Lung microvascular endothelial cell (primary cell): ENCODE measurements at regions not wholly inside any gene's neighbourhood (a gene's known extent, or its start where the extent isn't known, plus 50 kb on each side); places are given as distances from the start of the nearest gene placed in this dataset.
"Not testable (repeated sequence)": the region's sequence is repeated elsewhere in the genome, so short reads cannot be mapped to it uniquely, and the experiment has no call there.

Experiments used
- DNase-seq, 2 donors: peaks; one replicate each; pipeline versions ENCODE4 v3.0.0 to v3.0.0-alpha.2; 2010; ENCODE audit warnings: low read depth in 2 of 2

DNA sequence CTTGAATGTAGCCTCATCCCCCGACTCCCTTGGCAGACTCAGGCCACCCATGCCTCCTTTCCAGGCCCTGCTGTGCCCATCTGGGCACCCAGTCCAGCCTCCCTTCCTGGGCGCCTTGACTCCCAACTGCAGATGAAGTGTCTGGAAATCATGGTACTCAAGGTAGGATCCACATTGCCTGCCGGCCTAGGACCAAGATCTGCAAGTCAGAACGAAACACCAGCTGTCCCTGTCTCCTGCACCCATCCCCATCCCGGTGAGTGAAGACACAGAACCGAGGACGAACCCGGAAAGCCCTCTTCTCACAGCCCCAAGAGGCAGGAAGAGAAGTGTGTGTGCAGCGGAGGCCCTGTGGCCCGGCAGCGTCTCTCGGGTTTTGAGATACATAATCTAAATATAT lies 205.1 kb downstream of the EMX2 start:
- no peak for DNase-seq

DNA sequence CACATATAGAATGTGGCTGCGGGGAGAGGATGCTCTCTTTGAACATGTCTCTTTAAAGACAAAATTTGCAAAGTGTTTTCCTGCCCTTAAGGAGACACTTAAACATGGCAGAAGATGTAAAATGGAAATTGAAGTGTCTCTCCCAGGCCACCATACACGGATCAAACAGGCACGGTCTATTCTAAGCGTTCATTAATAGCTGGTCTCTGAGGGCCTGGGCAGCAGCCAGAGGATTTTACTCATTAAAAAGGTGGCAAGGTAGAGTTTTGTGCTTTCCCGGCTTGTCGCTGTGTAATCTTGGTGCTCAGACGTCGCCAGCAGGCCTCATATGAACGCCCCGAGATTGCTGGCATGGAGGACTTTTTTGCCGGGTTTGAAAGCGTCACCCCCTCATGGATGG lies 205.5 kb downstream of the EMX2 start:
- no peak for DNase-seq

DNA sequence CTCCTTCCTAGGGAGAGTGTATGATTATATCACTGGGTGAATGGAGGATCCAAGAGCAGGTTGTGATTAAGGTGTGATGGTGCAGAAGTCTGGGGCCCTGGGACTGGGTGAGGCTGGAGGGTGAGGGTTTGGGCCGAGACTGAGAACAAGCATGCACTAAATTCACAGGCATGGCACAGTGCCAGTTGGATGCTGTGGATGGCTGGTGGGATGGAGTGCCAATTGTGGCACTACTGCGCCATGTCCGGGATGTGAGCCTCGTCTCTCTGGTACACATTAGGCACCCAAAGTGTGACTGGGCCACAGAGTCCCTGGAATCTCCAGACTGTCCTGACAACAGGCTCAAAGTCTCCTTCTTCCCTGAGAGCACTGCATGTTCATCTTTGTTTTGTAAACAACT lies 208.1 kb downstream of the EMX2 start:
- DNase-seq, result no peak

DNA sequence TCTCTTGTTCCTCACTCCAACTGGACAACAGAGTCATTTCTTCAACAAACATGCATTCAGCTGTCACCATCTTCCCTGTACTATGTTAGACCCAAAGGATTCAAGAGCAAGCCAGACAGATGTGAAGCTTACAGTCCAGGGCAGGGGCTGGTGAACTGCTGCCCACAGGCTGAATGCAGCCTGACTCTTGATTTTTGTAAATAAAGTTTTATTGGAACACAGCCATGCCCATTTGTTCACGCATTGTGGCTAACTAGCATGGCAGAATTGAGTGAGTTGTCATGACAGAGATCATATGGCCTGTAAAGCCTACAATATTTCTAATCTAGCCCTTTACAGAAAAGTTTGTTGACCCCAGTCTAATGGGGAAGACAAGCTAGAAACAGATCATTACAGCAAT lies 208.7 kb downstream of the EMX2 start:
- DNase-seq, result no peak

DNA sequence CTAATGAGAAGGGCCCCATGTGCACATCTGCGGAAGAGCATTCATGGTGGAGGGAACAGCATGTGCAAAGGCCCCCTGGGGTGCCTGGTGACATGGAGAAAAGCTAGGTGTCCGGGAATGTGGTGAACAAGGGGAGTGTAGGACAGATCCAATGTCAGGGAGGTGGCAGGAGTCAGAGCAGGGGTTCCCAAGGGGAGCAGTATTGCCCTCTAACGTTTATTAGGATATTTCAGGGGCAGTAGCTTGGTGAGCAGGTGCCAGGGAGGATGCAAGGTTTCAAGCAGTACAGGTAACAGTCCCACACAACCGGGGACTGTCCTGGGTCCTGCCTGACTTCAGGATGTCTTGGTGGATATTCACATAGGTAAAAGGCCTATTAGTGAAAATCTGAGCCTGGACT lies 209.6 kb downstream of the EMX2 start:
- no peak for DNase-seq

DNA sequence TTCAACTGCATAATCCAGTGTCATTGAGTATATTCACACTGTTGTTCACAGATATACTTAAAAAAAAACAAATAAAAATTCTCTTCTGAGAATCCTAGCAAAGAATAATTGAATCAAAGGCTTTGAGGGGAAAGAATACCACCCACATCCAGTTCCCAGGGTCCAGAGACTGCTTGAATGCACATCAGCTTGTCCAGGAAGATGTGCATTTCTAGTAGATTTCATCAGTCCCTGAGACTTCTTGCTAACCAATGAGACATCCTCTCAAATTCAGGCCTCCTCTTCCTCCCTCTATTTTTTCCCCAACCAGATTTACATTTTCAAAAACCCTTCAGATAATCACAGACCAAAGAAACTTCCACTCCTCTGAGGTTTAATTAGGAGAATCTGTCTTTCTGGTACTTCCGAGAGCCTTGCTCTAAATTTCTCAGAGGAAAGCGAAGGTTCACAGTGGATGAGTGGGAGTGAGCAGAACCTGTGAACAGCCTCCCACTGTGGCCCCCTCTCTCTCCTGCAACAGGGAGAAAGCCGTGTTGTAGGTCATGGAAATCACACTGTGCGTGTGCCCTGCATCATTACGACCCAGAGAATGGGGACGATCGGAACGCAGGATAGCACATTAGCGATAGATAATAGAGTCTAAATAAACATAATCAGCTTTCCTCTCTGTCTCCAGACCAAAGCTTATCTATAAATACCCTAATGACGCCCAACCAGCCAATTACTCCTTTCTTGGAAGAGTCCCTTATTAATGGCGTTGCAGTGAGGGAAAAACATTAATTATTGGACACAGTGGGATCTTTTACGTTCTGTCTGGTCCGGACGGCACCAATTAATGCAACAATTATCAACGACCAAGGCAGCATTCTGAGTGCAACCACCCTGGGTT lies 212.5 kb downstream of the EMX2 start:
- no peak for DNase-seq

DNA sequence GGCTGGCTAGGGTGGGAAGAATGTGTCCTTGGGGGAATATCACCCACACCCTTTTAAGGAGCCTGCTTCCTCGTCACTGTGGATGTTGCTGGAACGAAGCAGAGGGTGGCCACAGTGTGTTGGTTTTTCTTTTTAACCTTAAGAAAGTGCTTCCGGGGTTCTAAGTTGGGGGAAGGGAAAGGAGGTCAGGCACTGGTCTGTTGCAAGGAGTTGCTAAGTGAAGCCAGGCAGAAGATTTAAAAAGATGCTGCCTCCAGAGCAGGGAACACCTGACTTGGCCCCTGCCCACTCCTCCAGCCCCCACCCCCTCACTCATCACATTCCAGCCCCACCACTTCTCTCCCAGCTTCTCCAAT lies 213.1 kb downstream of the EMX2 start:
- no peak for DNase-seq

DNA sequence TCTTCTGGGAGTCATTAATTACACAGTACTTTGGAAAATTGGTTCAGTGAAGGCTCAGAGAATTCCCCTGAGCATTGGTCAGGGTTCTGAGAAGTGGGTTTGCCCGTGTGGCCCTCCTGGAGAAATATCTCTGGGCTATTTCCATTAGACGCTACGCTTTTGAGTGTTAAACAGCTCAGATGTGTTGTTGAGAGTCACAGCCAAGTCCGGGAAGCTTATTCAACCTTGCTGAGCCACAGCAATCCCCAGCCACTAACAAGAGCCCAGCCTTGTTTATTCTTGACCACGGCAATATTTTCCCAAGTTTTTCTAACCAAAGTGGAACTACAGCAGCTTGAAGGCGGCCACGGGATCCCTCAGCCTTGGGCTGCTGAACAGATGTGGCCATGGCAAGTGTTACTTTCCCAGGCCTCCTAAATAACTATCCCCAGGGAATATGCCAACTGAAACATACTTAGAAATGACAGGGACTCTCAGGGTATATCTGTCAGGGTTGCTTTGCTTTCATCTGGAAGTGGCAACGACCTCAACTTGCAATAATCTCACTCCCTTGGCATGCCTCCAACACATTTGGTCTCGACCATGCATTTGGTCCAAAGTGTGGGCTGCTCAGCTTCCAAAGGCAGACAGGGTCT lies 214.7 kb downstream of the EMX2 start:
- DNase-seq, result no peak

DNA sequence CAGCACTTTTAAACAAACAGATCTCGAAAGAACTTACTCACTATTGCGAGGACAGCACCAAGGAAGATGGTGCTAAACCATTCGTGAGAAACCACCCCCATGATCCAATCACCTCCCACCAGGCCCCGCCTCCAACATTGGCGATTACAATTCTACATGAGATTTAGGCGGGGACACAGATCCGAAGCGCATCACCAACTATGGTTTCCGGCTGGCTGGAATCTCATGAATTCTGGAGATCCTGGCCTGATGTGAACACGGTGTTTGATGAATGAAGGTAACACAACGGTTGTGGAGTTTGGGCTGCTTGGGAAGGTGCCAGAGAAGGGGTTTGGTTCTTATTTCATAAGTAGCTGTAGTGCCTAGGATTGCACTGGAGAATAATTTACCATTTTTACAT lies 216.7 kb downstream of the EMX2 start:
- DNase-seq, result no peak

DNA sequence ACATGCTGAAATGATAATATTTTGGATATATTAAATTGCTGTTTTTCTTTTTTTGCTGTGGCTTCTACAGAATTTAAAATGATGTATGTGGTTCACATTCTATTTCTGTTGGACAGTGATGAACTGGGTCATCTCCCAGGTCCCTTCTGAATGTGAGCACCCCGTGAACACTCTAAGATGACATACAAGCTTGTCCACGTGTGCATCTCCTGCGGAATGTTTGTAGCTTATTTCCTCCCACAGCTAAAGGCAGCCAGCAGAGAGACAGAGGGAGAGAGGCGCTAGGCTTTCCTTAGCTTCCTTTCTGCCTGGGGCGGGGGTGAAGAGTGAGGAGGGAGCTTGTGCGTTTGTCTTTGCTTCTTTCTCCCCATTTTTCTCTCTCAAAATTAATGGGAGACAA lies 219.1 kb downstream of the EMX2 start:
- no peak for DNase-seq

DNA sequence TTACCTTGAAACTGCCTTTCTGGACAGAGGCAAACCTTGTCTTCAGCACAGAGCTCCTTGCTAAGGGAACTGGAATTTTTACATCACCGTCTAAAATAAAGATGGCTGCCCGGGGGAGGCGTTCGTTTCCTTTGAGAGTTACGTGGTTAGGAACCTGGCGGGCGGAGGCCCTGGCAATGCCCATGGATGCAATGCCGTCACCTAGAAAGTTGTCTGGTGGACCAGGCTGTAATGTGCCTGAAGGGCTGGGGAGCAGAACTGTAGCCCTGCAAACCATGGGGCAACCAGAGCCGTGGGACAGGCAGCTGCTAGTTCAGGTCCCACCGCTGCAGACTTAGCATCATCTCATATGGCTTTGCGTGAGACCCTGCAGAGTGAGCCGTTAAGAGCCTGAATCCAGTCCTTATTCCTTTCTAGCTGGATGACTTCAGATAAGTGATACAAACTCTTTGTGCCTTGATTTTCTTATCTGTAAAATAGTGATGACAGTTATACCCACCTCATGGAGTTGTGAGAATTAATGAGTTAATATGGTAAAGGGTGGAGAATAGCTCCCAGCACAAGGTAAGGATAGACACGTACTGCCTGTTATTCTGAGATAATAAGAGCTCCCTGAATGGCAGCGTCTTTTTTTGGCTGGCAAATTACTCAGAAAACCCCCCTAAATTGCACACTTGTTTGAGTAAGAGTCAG lies 219.7 kb downstream of the EMX2 start:
- no peak for DNase-seq

DNA sequence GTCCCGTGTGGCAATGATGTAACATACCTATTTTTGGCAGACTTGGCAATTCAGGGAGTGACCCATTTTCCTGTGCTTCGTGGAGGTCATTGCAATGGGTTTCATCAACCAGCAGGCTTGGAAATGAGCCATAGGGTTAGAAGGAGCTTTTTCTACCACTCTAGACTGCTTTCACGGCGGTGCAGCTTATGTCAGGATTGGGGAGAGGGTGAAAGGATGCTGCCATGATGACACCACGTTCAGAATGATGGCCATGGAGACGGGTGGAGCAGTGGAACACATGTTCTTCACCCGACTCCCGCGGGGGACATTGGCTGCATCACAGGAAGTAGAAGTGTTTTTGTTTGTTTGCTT lies 220.2 kb downstream of the EMX2 start:
- peak in 1 of 2 donors; percentile 6 for DNase-seq

DNA sequence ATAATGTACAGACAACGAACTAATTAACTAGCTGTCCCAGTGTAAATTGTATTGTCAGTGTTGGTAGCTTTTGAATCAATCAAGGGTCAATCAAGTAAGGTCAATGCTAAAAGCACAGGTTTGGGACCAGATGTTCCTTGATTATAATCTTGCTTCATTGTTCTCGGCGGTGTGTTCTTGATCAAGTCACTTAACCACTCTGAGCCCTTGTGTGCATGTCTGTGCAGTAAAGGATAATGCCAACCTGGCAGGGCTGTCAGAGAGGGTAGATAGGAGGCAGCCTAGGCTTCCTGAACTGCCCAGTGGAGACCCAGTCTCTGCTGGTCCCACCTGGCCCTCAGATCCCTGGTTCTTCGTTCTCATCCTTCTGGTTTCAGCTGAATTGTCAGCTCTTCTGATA lies 221.0 kb downstream of the EMX2 start:
- DNase-seq, result no peak

DNA sequence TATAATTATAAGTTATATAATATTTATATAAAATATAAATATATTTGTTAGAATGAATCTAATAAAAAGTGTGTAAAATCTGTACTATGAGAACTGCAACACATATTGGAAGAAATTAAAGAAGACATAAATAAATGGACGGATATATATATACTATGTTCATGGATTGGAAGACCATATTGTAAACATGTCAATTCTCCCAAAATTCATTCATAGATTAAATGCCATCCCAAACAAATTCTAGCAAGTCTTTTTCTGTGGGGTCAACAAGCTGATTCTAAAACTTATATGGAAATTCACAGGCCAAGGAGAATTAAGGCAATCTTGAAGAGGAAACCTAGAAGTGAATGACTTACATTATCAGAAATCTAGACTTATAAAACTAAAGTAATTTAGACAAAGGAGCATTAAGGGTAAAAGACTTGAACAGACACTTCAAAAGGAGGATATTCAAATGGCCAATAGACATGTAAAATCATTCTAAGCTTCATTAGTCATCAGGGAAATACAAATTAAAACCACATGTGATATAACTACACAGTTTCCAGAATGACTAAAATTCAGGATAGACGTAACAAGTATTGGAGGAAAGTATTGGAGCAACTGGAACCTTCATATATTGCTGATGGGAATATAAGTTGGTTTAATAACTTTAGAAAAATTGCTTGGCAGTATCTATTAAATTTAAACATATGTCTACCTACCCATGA lies 225.9 kb downstream of the EMX2 start:
- DNase-seq, result no peak

DNA sequence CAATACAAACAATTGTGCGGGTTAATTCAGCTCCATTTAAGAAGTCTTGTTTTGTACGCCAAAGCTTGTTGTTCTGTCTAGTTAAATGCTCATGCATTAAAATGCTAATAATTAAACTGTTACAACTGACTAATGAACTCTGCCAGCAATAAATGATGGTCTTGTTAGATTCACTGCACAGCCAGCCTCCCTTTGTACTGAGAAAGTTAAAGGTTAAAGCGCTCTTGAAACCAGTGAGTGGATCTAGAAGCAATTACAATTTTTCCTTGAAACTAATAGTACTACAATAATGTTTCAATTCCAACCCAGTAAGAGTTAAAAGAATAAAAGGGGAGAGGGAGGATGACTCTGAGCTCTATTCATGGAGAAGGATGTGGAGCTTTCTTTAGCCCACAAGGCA lies 233.0 kb downstream of the EMX2 start:
- DNase-seq, result no peak

DNA sequence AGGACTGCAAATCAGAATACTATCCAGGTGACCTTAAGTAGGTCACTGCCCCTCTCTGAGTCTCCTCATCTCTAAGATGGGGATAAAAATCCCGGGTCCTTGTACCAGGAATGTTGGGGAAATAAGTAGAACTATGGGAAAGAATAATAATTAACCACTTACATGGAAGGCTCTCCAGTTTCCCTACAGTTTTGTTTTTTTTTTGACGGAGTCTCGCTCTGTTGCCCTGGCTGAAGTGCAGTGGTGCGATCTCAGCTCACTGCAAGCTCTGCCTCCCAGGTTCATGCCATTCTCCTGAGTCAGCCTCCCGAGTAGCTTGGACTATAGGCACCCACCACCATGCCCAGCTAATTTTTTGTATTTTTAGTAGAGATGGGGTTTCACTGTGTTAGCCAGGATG lies 234.7 kb downstream of the EMX2 start:
- not testable (repeated sequence) for DNase-seq

DNA sequence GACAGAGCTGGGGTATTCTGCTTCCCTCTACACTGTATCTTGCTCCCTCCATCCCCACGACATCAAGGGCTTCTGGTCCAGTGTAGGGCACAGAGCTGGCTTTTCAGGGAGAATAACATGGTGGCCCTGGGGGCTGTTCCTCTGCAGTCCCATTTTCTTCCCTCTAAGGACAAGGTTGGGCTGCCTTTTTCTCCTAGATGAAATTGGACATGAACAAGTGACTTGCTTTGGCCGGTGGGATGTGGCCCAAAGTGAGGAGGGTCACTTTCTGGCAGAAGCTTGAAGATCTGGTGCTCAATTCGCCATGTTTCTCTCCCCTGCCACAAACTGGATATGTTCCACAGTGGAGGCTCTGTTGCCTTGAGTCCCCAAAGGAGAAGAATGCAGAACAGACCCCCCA lies 235.7 kb downstream of the EMX2 start:
- DNase-seq, result no peak

DNA sequence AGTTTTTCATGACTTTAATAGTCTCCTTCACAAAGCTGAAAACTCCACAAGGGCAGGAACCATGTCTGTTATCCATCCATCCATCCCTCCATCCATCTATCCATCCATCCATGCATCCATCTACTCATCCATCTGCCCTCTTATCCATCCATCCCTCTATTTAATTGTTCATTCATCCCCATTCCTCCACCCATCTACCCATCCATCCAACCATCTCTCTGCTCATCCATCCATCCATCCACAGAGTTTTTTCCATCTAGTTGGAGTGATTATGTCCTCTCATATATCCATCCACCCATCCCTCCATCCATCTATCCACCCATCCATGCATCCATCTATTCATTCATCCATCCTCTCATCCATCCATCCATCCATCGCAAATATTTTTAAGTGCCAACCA lies 237.9 kb downstream of the EMX2 start:
- DNase-seq, result no peak

DNA sequence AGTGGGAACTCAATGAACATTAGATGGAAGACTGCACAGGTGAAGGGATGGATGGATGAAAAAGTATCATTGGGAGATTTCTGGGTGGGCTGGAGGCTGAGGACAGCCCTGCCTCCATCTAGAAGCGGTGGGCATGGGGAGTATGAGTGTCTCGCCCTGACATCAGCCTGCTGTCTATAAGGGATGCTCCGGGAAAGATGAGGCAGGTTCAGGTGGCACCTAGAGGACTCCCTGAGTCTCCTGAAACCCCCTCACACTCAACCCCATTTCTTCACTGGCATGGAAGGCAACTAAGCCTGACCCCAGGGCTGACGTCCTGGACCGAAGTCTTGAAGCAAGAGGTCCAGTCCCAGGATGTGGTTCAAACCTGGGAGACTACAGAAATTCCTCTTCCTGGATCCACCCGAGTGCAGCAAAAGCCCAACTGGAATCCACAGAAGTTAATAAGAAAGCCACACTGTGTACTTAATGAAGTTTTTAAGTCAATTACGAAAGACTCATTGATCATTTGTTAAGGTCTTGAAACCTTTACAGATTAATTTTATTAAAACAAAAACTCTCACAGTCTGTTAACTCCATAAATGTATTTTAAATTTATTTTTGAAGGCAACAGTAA lies 238.8 kb downstream of the EMX2 start:
- no peak for DNase-seq

DNA sequence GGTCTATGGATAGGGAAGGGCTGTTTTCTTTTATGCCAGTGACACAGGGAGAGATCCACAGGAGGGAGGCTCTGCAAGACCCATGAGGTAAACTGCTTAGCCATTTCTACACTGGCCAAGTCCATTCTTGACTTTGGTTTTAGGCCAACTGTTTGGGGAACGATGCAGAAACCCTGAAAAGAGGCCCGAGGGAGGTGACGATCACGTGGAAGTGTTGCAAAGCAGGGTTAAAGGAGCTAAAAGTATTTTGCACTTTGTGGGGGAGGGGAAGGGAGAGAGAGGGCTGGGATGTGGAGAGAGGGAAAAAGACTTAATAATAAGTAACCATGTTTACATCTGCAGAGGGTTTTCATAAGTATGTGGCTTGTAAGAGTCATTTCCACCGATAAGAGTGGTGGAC lies 239.7 kb downstream of the EMX2 start:
- no peak for DNase-seq

DNA sequence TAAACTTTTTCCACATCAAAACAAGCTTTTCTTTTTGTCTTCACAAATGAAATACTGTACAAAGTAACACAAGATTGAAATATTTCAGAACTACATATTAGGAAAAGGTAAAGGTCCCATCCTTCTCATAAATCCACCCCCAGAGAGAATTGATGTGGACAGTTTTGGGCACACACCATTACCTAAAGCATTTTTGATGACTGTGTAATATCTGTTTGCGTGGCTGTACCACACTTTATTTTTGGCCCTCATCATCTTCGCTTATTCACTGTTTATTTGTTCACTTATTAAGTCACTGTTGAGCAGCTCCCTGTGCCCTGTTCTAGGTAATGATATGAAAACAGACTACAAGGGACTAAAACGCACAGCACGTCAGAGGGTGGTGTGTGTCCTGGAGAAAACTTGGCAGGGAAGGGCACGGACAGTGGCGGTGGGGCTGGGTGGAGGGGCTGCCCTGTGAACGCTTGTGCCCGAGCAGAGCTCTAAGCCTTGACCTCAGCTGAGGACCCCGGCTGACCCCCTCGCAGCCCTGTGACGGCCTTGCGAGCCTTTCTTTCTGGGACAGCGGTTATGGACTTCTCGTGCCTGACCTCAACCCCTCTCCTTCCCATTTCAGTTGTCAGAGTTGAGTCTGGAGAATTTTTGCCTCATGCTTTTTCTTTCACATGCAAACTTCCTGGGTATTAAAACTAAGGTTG lies 241.3 kb downstream of the EMX2 start:
- DNase-seq, result no peak
